Gastrocnemius medialis (tissue), 4 donors: ENCODE measurements at regions not wholly inside any gene's neighbourhood (a gene's known extent, or its start where the extent isn't known, plus 50 kb on each side); places are given as distances from the start of the nearest gene placed in this dataset.
"Not testable (repeated sequence)": the region's sequence is repeated elsewhere in the genome, so short reads cannot be mapped to it uniquely, and the experiment has no call there.

Source experiments
- CTCF ChIP-seq, 5 experiments: fragments of 450-650 bp in 3 of 5; fragments of 200-600 bp in 2 of 5; sonication (generic) in 2 of 5; IDR thresholded peaks in 4 of 5; conservative IDR thresholded peaks in 1 of 5; 1 replicate in 4 of 5; 2 replicates in 1 of 5; pipeline ENCODE4 v1.5.1; 2016 to 2019; ENCODE audit warnings: antibody characterized with exemption in 5 of 5, mild to moderate bottlenecking in 3 of 5, moderate library complexity in 3 of 5
- POLR2A ChIP-seq, 2 donors: fragments of 450-650 bp; IDR thresholded peaks; one replicate each; pipeline ENCODE4 v1.6.1; 2017; ENCODE audit warnings: antibody characterized with exemption in 2 of 2, mild to moderate bottlenecking in 2 of 2, moderate library complexity in 2 of 2

DNA sequence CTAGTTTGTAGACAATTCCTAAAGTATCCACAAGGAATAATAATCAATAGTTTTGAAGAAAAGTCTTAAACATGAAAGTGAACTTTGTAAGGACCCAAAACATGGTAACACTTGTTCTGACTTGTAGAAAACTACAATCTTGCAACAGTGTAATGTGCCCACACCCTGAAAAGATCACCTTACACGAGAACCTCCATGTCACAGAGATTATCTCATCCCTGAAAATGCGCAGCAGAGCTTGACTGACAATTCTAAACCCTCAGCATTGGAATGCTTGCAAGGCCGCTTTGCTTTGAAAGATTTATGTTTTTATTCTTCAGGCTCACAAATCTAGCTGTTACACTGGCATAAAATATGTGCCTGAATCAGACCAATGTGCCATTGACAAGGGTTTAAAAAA lies 346.6 kb downstream of the KLF13 start:
- not testable (repeated sequence) for TF ChIP-seq CTCF (IDR thresholded peaks at IDR 0.05 in 4 of 5, conservative IDR thresholded peaks at IDR 0.05 in 1 of 5); POLR2A (IDR thresholded peaks at IDR 0.05)
